ENCODE measurements at regions not wholly inside any gene's neighbourhood (a gene's known extent, or its start where the extent isn't known, plus 50 kb on each side); places are given as distances from the start of the nearest gene placed in this dataset.

DNA sequence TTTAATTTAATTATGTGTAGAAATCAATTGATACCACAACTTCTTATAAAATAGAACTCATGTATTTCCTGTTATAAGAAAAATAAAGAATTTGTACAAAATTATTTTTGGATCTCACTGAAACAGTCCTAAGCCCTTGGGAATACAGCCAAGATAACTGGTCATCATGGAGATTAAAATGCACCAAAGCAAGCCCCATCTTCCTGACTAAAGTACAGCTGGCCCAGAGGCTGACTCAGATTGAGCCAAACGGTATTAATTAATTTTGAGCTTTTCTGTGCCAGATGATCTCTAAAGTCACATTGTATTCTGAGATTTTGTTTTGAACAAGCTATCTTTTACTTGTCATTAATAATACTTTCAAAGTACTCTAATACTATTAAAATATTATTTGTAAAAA is 978.5 kb downstream of the TBC1D32 start:
- BruUV-seq (replicated peaks), result no TSS peak

GRCh38 chr6:120354452-120355098 is 979.7 kb downstream of the TBC1D32 start:
- Histone ChIP-seq H3K4me2 (ENCODE audit: low read length) (no peak overlapping the region), H4K20me1 (ENCODE audit: insufficient read depth, low read length) (no peaks in the 10 kb centered on the region), H3K4me3 (ENCODE audit: low read depth, low read length, poor library complexity, severe bottlenecking) (no peak overlapping the region), H3K79me2 (ENCODE audit: insufficient read depth, low read depth, low read length) (no peaks in the 10 kb centered on the region), H3K27ac (ENCODE audit: low read depth, low read length, poor library complexity, severe bottlenecking) (no peak overlapping the region), H3K9me2 (ENCODE audit: insufficient read depth, low read length) (no peaks in the 10 kb centered on the region), H3K36me3 (ENCODE audit: insufficient read depth, low read length) (no peaks in the 10 kb centered on the region), H3K4me1 (ENCODE audit: insufficient read depth, low read length, poor library complexity, severe bottlenecking) (no peaks in the 10 kb centered on the region), H3K9me3 (ENCODE audit: low read length) (no peaks in the 10 kb centered on the region), H2AFZ (ENCODE audit: low read length) (no peak overlapping the region)
- no peak for DNase-seq (ENCODE audit: low spot score)
- intact Hi-C loops (cut with micrococcal nuclease; ENCODE audit: unreplicated experiment), result no loop called here
- ChIA-PET POLR2A (interaction anchor here (0.5 to 0.9 kb wide), 3 partner anchors 25 to 1144 kb away, joined by 3 read pairs; no protein-coding TSS in a partner anchor), CTCF (ENCODE audit: unreplicated experiment) (no interaction called here)
- BruUV-seq (replicated peaks), result no TSS peak
- TF ChIP-seq, protein P1, sequence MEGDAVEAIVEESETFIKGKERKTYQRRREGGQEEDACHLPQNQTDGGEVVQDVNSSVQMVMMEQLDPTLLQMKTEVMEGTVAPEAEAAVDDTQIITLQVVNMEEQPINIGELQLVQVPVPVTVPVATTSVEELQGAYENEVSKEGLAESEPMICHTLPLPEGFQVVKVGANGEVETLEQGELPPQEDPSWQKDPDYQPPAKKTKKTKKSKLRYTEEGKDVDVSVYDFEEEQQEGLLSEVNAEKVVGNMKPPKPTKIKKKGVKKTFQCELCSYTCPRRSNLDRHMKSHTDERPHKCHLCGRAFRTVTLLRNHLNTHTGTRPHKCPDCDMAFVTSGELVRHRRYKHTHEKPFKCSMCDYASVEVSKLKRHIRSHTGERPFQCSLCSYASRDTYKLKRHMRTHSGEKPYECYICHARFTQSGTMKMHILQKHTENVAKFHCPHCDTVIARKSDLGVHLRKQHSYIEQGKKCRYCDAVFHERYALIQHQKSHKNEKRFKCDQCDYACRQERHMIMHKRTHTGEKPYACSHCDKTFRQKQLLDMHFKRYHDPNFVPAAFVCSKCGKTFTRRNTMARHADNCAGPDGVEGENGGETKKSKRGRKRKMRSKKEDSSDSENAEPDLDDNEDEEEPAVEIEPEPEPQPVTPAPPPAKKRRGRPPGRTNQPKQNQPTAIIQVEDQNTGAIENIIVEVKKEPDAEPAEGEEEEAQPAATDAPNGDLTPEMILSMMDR (conservative IDR thresholded peaks at IDR 0.05; ENCODE audit: low read length), result no peak
- TF ChIP-seq EZH2phosphoT487 (IDR thresholded peaks at IDR 0.05; ENCODE audit: borderline replicate concordance, low read depth, low read length), result no peak

More for the DNA sequence above, 978.5 kb downstream of the TBC1D32 start:
- no peak for DNase-seq (ENCODE audit: low spot score)
- H3K4me1 ChIP-seq (ENCODE audit: insufficient read depth, low read length, poor library complexity, severe bottlenecking), result no peaks in the 10 kb centered on the region
- H3K79me2 ChIP-seq (ENCODE audit: insufficient read depth, low read depth, low read length), result no peaks in the 10 kb centered on the region
- H3K9me3 ChIP-seq (ENCODE audit: low read length), result no peaks in the 10 kb centered on the region
- TF ChIP-seq, protein P1 (conservative IDR thresholded peaks at IDR 0.05; ENCODE audit: low read length), result no peak
- no peak for TF ChIP-seq EZH2phosphoT487 (IDR thresholded peaks at IDR 0.05; ENCODE audit: borderline replicate concordance, low read depth, low read length)
- CTCF ChIA-PET (ENCODE audit: unreplicated experiment), result no interaction called here
- no peaks in the 10 kb centered on the region for H4K20me1 ChIP-seq (ENCODE audit: insufficient read depth, low read length)
- intact Hi-C loops (cut with micrococcal nuclease; ENCODE audit: unreplicated experiment), result no loop called here
- H3K4me3 ChIP-seq (ENCODE audit: low read depth, low read length, poor library complexity, severe bottlenecking), result no peak overlapping the region
- no peak overlapping the region for H3K27ac ChIP-seq (ENCODE audit: low read depth, low read length, poor library complexity, severe bottlenecking)
- no peaks in the 10 kb centered on the region for H3K9me2 ChIP-seq (ENCODE audit: insufficient read depth, low read length)
- H3K36me3 ChIP-seq (ENCODE audit: insufficient read depth, low read length), result no peaks in the 10 kb centered on the region
- no peak overlapping the region for H2AFZ ChIP-seq (ENCODE audit: low read length)
- no peak overlapping the region for H3K4me2 ChIP-seq (ENCODE audit: low read length)
- POLR2A ChIA-PET, result no interaction called here

- H2AFZ ChIP-seq (ENCODE audit: low read length), result no peak overlapping the region
- intact Hi-C loops (cut with micrococcal nuclease; ENCODE audit: unreplicated experiment), result no loop called here
- ChIA-PET POLR2A (no interaction called here), CTCF (ENCODE audit: unreplicated experiment) (no interaction called here)
- H3K36me3 ChIP-seq (ENCODE audit: insufficient read depth, low read length), result no peaks in the 10 kb centered on the region
- H3K4me3 ChIP-seq (ENCODE audit: low read depth, low read length, poor library complexity, severe bottlenecking), result no peak overlapping the region
- DNase-seq (ENCODE audit: low spot score), result no peak
- BruUV-seq (replicated peaks), result no TSS peak
- H3K9me2 ChIP-seq (ENCODE audit: insufficient read depth, low read length), result no peaks in the 10 kb centered on the region
- H4K20me1 ChIP-seq (ENCODE audit: insufficient read depth, low read length), result no peaks in the 10 kb centered on the region
- no peaks in the 10 kb centered on the region for H3K79me2 ChIP-seq (ENCODE audit: insufficient read depth, low read depth, low read length)
- H3K4me2 ChIP-seq (ENCODE audit: low read length), result no peak overlapping the region
- no peak overlapping the region for H3K27ac ChIP-seq (ENCODE audit: low read depth, low read length, poor library complexity, severe bottlenecking)
- no peaks in the 10 kb centered on the region for H3K9me3 ChIP-seq (ENCODE audit: low read length)
- TF ChIP-seq, protein P1 (conservative IDR thresholded peaks at IDR 0.05; ENCODE audit: low read length), result no peak
- TF ChIP-seq EZH2phosphoT487 (IDR thresholded peaks at IDR 0.05; ENCODE audit: borderline replicate concordance, low read depth, low read length), result no peak
- H3K4me1 ChIP-seq (ENCODE audit: insufficient read depth, low read length, poor library complexity, severe bottlenecking), result no peaks in the 10 kb centered on the region
These were observed 981.8 kb downstream of the TBC1D32 start for GRCh38 chr6:120352491-120352890.
